BJ (cell line): ENCODE measurements at regions not wholly inside any gene's neighbourhood (a gene's known extent, or its start where the extent isn't known, plus 50 kb on each side); places are given as distances from the start of the nearest gene placed in this dataset.
"Not testable (repeated sequence)": the region's sequence is repeated elsewhere in the genome, so short reads cannot be mapped to it uniquely, and the experiment has no call there.

Source experiments
- CTCF ChIA-PET: fragments of 350-600 bp; formaldehyde crosslinking; extraction: SDS; loops from one replicate; lab custom pipeline; 2021; ENCODE audit warnings: antibody characterized with exemption, inconsistent platforms; lab: Yijun Ruan, JAX
- POLR2A ChIA-PET: fragments of 300-600 bp; sonication (Branson Sonifier 250); formaldehyde crosslinking; extraction: SDS; loops from one replicate; lab custom pipeline; 2021; ENCODE audit warnings: antibody characterized with exemption; lab: Charles Lee
- DNase-seq: peaks from one replicate; pipeline ENCODE4 v3.0.0-alpha.2; 2011; ENCODE audit warnings: low read depth
- H3K27me3 ChIP-seq: 2 replicates; pipeline ENCODE4 v1.6.0; 2011; ENCODE audit warnings: low read length; ENCODE audit not compliant: control insufficient read depth, insufficient read depth
- H3K36me3 ChIP-seq: 2 replicates; pipeline ENCODE4 v1.5.1; 2011; ENCODE audit warnings: low read length; ENCODE audit not compliant: control insufficient read depth, insufficient read depth
- H3K4me3 ChIP-seq: 2 replicates; pipeline ENCODE4 v1.5.1; 2011; ENCODE audit warnings: low read depth, mild to moderate bottlenecking, control low read depth, low read length
- CTCF ChIP-seq: IDR thresholded peaks from 2 replicates; pipeline ENCODE4 v1.5.1; 2011; ENCODE audit warnings: low read depth, mild to moderate bottlenecking, control low read depth, inconsistent platforms, low read length, moderate library complexity; ENCODE audit not compliant: insufficient read depth

GRCh38 chr3:10726787-10727186 lies 89.2 kb upstream of the SLC6A11 start:
- no peak for DNase-seq
- no peak for TF ChIP-seq CTCF
- H3K36me3 ChIP-seq, result no peaks in the 10 kb centered on the region
- ChIA-PET POLR2A (no interaction called here), CTCF (no interaction called here)
- no peak overlapping the region for H3K4me3 ChIP-seq
- H3K27me3 ChIP-seq, result no peaks in the 10 kb centered on the region; the same call in 1 of the 2 replicates

GRCh38 chr3:10729439-10729838 lies 86.6 kb upstream of the SLC6A11 start:
- POLR2A ChIA-PET, result no interaction called here
- no peak for DNase-seq
- H3K36me3 ChIP-seq, result no peaks in the 10 kb centered on the region
- TF ChIP-seq CTCF, result no peak
- CTCF ChIA-PET, result interaction anchor here (1.9 kb wide), 1 partner anchor 9 kb away, joined by 18 read pairs; no protein-coding TSS in a partner anchor
- H3K4me3 ChIP-seq, result no peak overlapping the region
- no peaks in the 10 kb centered on the region for H3K27me3 ChIP-seq

GRCh38 chr3:10732292-10732691 lies 83.7 kb upstream of the SLC6A11 start:
- CTCF ChIA-PET, result interaction anchor here (1.2 to 1.7 kb wide), 3 partner anchors 26 to 388 kb away, joined by 3 to 6 read pairs (median 4); no protein-coding TSS in a partner anchor
- POLR2A ChIA-PET, result no interaction called here
- TF ChIP-seq CTCF, result no peak
- no peak for DNase-seq
- Histone ChIP-seq H3K27me3 (no peaks in the 10 kb centered on the region), H3K36me3 (no peaks in the 10 kb centered on the region), H3K4me3 (no peak overlapping the region)

- ChIA-PET CTCF (interaction anchor here (1.2 to 1.7 kb wide), 3 partner anchors 25 to 389 kb away, joined by 3 to 6 read pairs (median 4); no protein-coding TSS in a partner anchor), POLR2A (no interaction called here)
- H3K4me3 ChIP-seq, result no peak overlapping the region
- peaks cover 1% of the 10 kb centered on the region; the same call in 1 of the 2 replicates for H3K27me3 ChIP-seq
- H3K36me3 ChIP-seq, result no peaks in the 10 kb centered on the region
- no peak for DNase-seq
- no peak for TF ChIP-seq CTCF
These were observed 82.7 kb upstream of the SLC6A11 start for GRCh38 chr3:10733297-10733696.

GRCh38 chr3:10736444-10736843 lies 79.6 kb upstream of the SLC6A11 start:
- POLR2A ChIA-PET, DNase-seq: not testable (repeated sequence)
- CTCF ChIA-PET, result interaction anchor here (1.7 to 5.6 kb wide), 4 partner anchors 12 to 393 kb away, joined by 4 to 80 read pairs (median 19); no protein-coding TSS in a partner anchor

GRCh38 chr3:10737785-10738184 lies 78.2 kb upstream of the SLC6A11 start:
- no peaks in the 10 kb centered on the region for H3K36me3 ChIP-seq
- CTCF ChIA-PET, result interaction anchor here (0.9 to 5.6 kb wide), 19 partner anchors 9 to 416 kb away, joined by 3 to 80 read pairs (median 7); no protein-coding TSS in a partner anchor
- no peak for DNase-seq
- TF ChIP-seq CTCF, result no peak
- POLR2A ChIA-PET, result no interaction called here
- H3K4me3 ChIP-seq, result no peak overlapping the region
- H3K27me3 ChIP-seq, result peaks cover 1% of the 10 kb centered on the region; the same call in 1 of the 2 replicates

More at GRCh38 chr3:10736444-10736843, 79.6 kb upstream of the SLC6A11 start:
- H3K36me3 ChIP-seq, H3K27me3 ChIP-seq, H3K4me3 ChIP-seq: not testable (repeated sequence)
